Activated CD8-positive, alpha-beta T cell treated with anti-CD3 and anti-CD28 coated beads for 36 hours (primary cell): ENCODE measurements at regions not wholly inside any gene's neighbourhood (a gene's known extent, or its start where the extent isn't known, plus 50 kb on each side); places are given as distances from the start of the nearest gene placed in this dataset.

Experiments used
- ATAC-seq: fragments of 200-7000 bp; cut with Tn5 transposase; one replicate; pipeline ENCODE4 v1.10.0; 2021; ENCODE audit warnings: mild to moderate bottlenecking, moderate library complexity
- CTCF ChIA-PET: fragments of 350-600 bp; sonication (Branson Sonifier 250); formaldehyde crosslinking; loops from one replicate; lab custom pipeline; 2021; ENCODE audit warnings: antibody characterized with exemption; lab: Charles Lee
- POLR2A ChIA-PET: fragments of 350-600 bp; sonication (Branson Sonifier 250); formaldehyde crosslinking; loops from one replicate; lab custom pipeline; 2021; ENCODE audit warnings: antibody characterized with exemption; lab: Charles Lee
- DNase-seq: peaks from one replicate; pipeline ENCODE4 v3.0.0-alpha.2; 2020
- H3K27ac Mint-ChIP-seq: one replicate; pipeline ENCODE4 v1.8.0; 2021; ENCODE audit warnings: mild to moderate bottlenecking, mixed read lengths
- H3K27me3 Mint-ChIP-seq: one replicate; pipeline ENCODE4 v1.8.0; 2021; ENCODE audit warnings: mixed read lengths
- H3K36me3 Mint-ChIP-seq: one replicate; pipeline ENCODE4 v1.8.0; 2021; ENCODE audit warnings: low read depth, mixed read lengths
- H3K4me1 Mint-ChIP-seq: one replicate; pipeline ENCODE4 v1.8.0; 2021; ENCODE audit warnings: low read depth, mixed read lengths
- H3K4me3 Mint-ChIP-seq: one replicate; pipeline ENCODE4 v1.8.0; 2021; ENCODE audit warnings: mild to moderate bottlenecking, moderate library complexity, mixed read lengths
- H3K9me3 Mint-ChIP-seq: one replicate; pipeline ENCODE4 v1.8.0; 2021; ENCODE audit warnings: mixed read lengths
- CTCF ChIP-seq: fragments of 200-600 bp; IDR thresholded peaks from one replicate; pipeline ENCODE4 v1.8.0; 2022; ENCODE audit warnings: antibody characterized with exemption, mild to moderate bottlenecking
- intact Hi-C: fragments of 100-400 bp; cut with micrococcal nuclease; formaldehyde crosslinking; loops from one replicate; pipeline ENCODE4 v1.10.0; 2022

- Mint-ChIP-seq H3K36me3 (no peaks in the 10 kb centered on the region), H3K27me3 (no peaks in the 10 kb centered on the region), H3K4me3 (no peak overlapping the region), H3K4me1 (no peaks in the 10 kb centered on the region), H3K27ac (no peak overlapping the region), H3K9me3 (peaks cover 4% of the 10 kb centered on the region)
- ChIA-PET CTCF (interaction anchor here (1.1 kb wide), 1 partner anchor 16 kb away, joined by 3 read pairs; no protein-coding TSS in a partner anchor), POLR2A (no interaction called here)
- DNase-seq (no peak), ATAC-seq (no peak)
- TF ChIP-seq CTCF, result no peak
- intact Hi-C loops, result no loop called here
These were observed 123.1 kb upstream of the XIRP2 start for GRCh38 chr2:166765141-166765540.

GRCh38 chr2:166764702-166765101, 123.6 kb upstream of the XIRP2 start:
- no peak overlapping the region for H3K4me3 Mint-ChIP-seq
- ATAC-seq, result no peak
- H3K27me3 Mint-ChIP-seq, result no peaks in the 10 kb centered on the region
- CTCF ChIA-PET, result interaction anchor here (1.1 kb wide), 1 partner anchor 17 kb away, joined by 3 read pairs; no protein-coding TSS in a partner anchor
- no peaks in the 10 kb centered on the region for H3K4me1 Mint-ChIP-seq
- peaks cover 4% of the 10 kb centered on the region for H3K9me3 Mint-ChIP-seq
- intact Hi-C loops, result no loop called here
- no peak overlapping the region for H3K27ac Mint-ChIP-seq
- TF ChIP-seq CTCF, result no peak
- POLR2A ChIA-PET, result no interaction called here
- DNase-seq, result no peak
- H3K36me3 Mint-ChIP-seq, result no peaks in the 10 kb centered on the region

- H3K36me3 Mint-ChIP-seq, result no peaks in the 10 kb centered on the region
- DNase-seq (no peak), ATAC-seq (no peak)
- CTCF ChIA-PET, result no interaction called here
- intact Hi-C loops, result no loop called here
- no peak overlapping the region for H3K4me3 Mint-ChIP-seq
- POLR2A ChIA-PET, result no interaction called here
- no peak overlapping the region for H3K27ac Mint-ChIP-seq
- TF ChIP-seq CTCF, result no peak
- H3K9me3 Mint-ChIP-seq, result peaks cover 2% of the 10 kb centered on the region
- H3K27me3 Mint-ChIP-seq, result no peaks in the 10 kb centered on the region
- no peaks in the 10 kb centered on the region for H3K4me1 Mint-ChIP-seq
These were observed 124.1 kb upstream of the XIRP2 start for GRCh38 chr2:166764216-166764615.

- no peak overlapping the region for H3K27ac Mint-ChIP-seq
These were observed 125.5 kb upstream of the XIRP2 start for GRCh38 chr2:166762746-166763145.

GRCh38 chr2:166758956-166759355, 129.3 kb upstream of the XIRP2 start:
- CTCF ChIA-PET, result no interaction called here
- Mint-ChIP-seq H3K27me3 (no peaks in the 10 kb centered on the region), H3K9me3 (no peaks in the 10 kb centered on the region), H3K36me3 (no peaks in the 10 kb centered on the region), H3K4me3 (no peak overlapping the region), H3K4me1 (no peaks in the 10 kb centered on the region), H3K27ac (no peak overlapping the region)
- intact Hi-C loops, result no loop called here
- ATAC-seq, result no peak
- POLR2A ChIA-PET, result no interaction called here
- no peak for TF ChIP-seq CTCF
- DNase-seq, result no peak

More at GRCh38 chr2:166762746-166763145, 125.5 kb upstream of the XIRP2 start:
- intact Hi-C loops, result no loop called here
- peaks cover 2% of the 10 kb centered on the region for H3K9me3 Mint-ChIP-seq
- no peaks in the 10 kb centered on the region for H3K27me3 Mint-ChIP-seq
- no peak for TF ChIP-seq CTCF
- ATAC-seq, result no peak
- no peaks in the 10 kb centered on the region for H3K36me3 Mint-ChIP-seq
- H3K4me1 Mint-ChIP-seq, result no peaks in the 10 kb centered on the region
- POLR2A ChIA-PET, result no interaction called here
- H3K4me3 Mint-ChIP-seq, result no peak overlapping the region
- CTCF ChIA-PET, result no interaction called here
- no peak for DNase-seq
